Thymus (tissue), 11 donors: ENCODE measurements at regions not wholly inside any gene's neighbourhood (a gene's known extent, or its start where the extent isn't known, plus 50 kb on each side); places are given as distances from the start of the nearest gene placed in this dataset.

Source experiments
- DNase-seq, 9 donors: peaks; one replicate each; pipeline ENCODE4 v3.0.0-alpha.2; 2013; ENCODE audit warnings: low spot score in 9 of 9, low read depth in 6 of 9, missing footprints in 1 of 9
- H3K27ac ChIP-seq, 2 donors: one replicate each; pipeline ENCODE4 v1.5.1; 2013; ENCODE audit warnings: control low read depth in 1 of 2, low read depth in 1 of 2, low read length in 1 of 2, mild to moderate bottlenecking in 1 of 2, moderate library complexity in 1 of 2
- H3K27me3 ChIP-seq, 2 donors: one replicate each; pipeline ENCODE4 v1.5.1; 2013; ENCODE audit warnings: low read length in 1 of 2; ENCODE audit not compliant: control insufficient read depth in 2 of 2, insufficient read depth in 1 of 2
- H3K36me3 ChIP-seq, 2 donors: one replicate each; pipeline ENCODE4 v1.5.1; 2013; ENCODE audit warnings: low read length in 1 of 2, mild to moderate bottlenecking in 1 of 2, moderate library complexity in 1 of 2; ENCODE audit not compliant: control insufficient read depth in 2 of 2, insufficient read depth in 2 of 2
- H3K4me1 ChIP-seq, 2 donors: one replicate each; pipeline ENCODE4 v1.5.1; 2013; ENCODE audit warnings: low read length in 2 of 2; ENCODE audit not compliant: control insufficient read depth in 2 of 2, insufficient read depth in 2 of 2
- H3K4me3 ChIP-seq, 2 donors: one replicate each; pipeline ENCODE4 v1.5.1; 2013; ENCODE audit warnings: low read length in 2 of 2, control low read depth in 1 of 2, mild to moderate bottlenecking in 1 of 2
- H3K9me3 ChIP-seq, 2 donors: one replicate each; pipeline ENCODE4 v1.5.1; 2013; ENCODE audit warnings: low read length in 1 of 2, mild to moderate bottlenecking in 1 of 2; ENCODE audit not compliant: control insufficient read depth in 2 of 2, insufficient read depth in 1 of 2
- WGBS: extraction: QIAGEN DNeasy Blood & Tissue Kit; methylation state at CpG from one replicate; pipeline ENCODE4 v1.1.7; 2013; 5-methylcytosine and 5-hydroxymethylcytosine counted together
- donor health status: healthy.

- 97% methylated on average over 5 of the region's 5 CpGs for WGBS
- peaks cover 0 to 1% of the 10 kb centered on the region in 2 donors for H3K27me3 ChIP-seq
- no peaks in the 10 kb centered on the region for H3K4me1 ChIP-seq
These were observed 95.9 kb downstream of the SINHCAF start for GRCh38 chr12:31230004-31230403.

More at GRCh38 chr12:31230004-31230403, 95.9 kb downstream of the SINHCAF start:
- no peak for DNase-seq
- Histone ChIP-seq H3K9me3 (peaks cover 0 to 6% of the 10 kb centered on the region in 2 donors), H3K4me3 (no peak overlapping the region), H3K27ac (no peak overlapping the region), H3K36me3 (no peaks in the 10 kb centered on the region)
